Fibroblast of lung (primary cell): ENCODE measurements at regions not wholly inside any gene's neighbourhood (a gene's known extent, or its start where the extent isn't known, plus 50 kb on each side); places are given as distances from the start of the nearest gene placed in this dataset.
"Not testable (repeated sequence)": the region's sequence is repeated elsewhere in the genome, so short reads cannot be mapped to it uniquely, and the experiment has no call there.

Experiments used
- EZH2 ChIP-seq: IDR thresholded peaks from 2 replicates; pipeline ENCODE4 v1.5.1; 2012; ENCODE audit warnings: low read length, control low read depth, mild to moderate bottlenecking; ENCODE audit errors: missing control alignments
- TF ChIP-seq, protein P1 (sequence below), 2 donors: IDR thresholded peaks in 1 of 2; conservative IDR thresholded peaks in 1 of 2; 1 replicate in 1 of 2; 2 replicates in 1 of 2; pipeline ENCODE4 v1.5.1; 2011 to 2012; ENCODE audit warnings: low read length in 2 of 2, control low read depth in 1 of 2, inconsistent platforms in 1 of 2, low read depth in 1 of 2, mild to moderate bottlenecking in 1 of 2

DNA sequence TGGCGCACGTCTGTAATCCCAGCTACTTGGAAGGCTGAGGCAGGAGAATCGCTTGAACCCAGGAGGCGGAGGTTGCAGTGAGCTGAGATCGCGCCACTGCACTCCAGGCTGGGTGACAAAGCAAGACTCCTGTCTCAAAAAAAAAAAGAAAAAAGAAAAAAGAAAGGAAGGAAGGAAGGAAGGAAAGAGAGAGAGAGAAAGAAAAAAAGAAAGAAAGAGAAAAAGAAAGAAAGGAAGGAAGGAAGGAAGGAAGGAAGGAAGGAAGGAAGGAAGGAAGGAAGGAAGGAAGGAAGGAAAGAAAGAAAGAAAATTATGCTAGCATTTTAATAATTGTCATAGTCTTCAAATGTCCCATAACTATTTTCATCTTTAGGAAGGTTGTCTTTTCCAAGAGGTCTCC is 198.7 kb downstream of the TBX18 start:
- TF ChIP-seq, protein P1, sequence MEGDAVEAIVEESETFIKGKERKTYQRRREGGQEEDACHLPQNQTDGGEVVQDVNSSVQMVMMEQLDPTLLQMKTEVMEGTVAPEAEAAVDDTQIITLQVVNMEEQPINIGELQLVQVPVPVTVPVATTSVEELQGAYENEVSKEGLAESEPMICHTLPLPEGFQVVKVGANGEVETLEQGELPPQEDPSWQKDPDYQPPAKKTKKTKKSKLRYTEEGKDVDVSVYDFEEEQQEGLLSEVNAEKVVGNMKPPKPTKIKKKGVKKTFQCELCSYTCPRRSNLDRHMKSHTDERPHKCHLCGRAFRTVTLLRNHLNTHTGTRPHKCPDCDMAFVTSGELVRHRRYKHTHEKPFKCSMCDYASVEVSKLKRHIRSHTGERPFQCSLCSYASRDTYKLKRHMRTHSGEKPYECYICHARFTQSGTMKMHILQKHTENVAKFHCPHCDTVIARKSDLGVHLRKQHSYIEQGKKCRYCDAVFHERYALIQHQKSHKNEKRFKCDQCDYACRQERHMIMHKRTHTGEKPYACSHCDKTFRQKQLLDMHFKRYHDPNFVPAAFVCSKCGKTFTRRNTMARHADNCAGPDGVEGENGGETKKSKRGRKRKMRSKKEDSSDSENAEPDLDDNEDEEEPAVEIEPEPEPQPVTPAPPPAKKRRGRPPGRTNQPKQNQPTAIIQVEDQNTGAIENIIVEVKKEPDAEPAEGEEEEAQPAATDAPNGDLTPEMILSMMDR (conservative IDR thresholded peaks at IDR 0.05 in 1 of 2, IDR thresholded peaks at IDR 0.05 in 1 of 2; ENCODE audit: low read depth in 1 of 2, low read length in 2 of 2): not testable (repeated sequence)
- TF ChIP-seq EZH2: not testable (repeated sequence)
